NCI-H345 (cell line): ENCODE measurements at regions not wholly inside any gene's neighbourhood (a gene's known extent, or its start where the extent isn't known, plus 50 kb on each side); places are given as distances from the start of the nearest gene placed in this dataset.
"Not testable (repeated sequence)": the region's sequence is repeated elsewhere in the genome, so short reads cannot be mapped to it uniquely, and the experiment has no call there.

Experiments
- DNase-seq: peaks from one replicate; lab custom pipeline; 2025; lab: John Stamatoyannopoulos, UW

DNA sequence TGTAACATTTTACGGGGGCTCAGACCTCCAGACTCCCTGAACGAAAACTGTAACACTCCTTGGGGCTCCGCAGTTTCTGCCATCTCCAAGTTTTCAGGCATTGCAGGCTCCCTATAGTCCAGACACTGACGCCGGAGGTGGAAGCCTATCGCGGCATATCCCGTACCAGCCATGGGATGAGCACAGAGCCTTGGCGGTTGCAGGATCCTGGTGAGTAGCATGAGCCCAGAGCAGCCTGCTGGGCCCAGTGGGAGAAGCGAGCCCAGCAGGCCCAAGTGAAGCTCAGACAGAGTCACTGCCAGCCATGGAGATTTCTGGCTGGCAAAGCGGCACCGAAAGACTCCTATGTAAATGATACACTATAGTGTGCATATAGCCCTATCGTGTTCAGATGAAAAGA, 446.8 kb downstream of the COL11A1 start:
- DNase-seq, result no peak

DNA sequence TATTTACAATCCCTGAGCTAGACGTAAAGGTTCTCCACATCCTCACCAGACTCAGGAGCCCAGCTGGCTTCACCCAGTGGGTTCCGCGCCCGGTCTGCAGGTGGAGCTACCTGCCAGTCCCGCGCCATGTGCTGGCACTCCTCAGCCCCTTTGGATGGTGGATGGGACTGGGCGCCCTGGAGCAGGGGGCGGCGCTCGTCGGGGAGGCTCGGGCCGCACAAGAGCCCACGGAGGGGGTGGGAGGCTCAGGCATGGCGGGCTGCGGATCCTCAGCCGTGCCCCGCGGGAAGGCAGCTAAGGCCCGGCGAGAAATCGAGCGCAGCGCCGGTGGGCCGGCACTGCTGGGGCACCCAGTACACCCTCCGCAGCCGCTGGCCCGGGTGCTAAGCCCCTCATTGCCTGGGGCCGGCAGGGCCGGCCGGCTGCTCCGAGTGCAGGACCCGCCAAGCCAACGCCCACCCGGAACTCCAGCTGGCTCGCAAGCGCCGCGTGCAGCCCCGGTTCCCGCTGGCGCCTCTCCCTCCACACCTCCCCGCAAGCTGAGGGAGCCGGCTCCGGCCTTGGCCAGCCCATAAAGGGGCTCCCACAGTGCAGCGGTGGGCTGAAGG, 448.3 kb downstream of the COL11A1 start:
- not testable (repeated sequence) for DNase-seq

DNA sequence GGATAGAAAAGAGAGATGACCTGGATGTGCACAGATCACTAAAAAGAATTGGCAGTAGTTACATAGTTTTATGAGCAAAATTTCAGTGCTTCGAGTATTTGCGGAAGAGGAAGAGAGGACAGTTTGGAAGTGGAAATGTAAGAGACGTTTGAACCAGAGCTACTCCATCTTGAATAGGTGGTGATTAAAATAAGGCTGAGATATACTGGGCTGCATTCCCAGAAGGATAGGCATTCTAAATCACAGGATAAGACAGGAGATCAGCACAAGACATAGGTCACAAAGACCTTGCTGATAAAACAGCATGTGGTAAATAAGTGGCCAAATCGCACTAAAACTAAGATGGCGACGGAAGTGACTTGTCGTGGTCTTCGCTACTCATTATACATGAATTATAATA, 453.3 kb downstream of the COL11A1 start:
- no peak for DNase-seq

DNA sequence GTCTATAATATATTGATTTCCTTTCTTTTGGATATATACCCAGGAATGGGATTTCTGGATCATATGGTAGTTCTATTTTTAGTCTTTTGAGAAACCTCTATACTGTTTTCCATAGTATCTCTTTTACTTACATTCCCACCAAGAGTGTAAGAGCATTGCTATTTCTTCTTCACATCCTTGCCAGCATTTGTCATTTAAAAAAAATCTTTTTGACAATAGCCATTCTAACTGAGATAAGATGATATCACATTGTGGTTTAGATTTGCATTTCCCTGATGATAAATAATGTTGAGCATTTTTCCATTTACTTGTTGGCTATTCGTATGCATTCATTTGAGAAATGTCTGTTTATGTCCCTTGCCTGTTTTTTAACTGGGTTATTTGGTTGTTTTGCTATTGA, 467.4 kb downstream of the COL11A1 start:
- no peak for DNase-seq

DNA sequence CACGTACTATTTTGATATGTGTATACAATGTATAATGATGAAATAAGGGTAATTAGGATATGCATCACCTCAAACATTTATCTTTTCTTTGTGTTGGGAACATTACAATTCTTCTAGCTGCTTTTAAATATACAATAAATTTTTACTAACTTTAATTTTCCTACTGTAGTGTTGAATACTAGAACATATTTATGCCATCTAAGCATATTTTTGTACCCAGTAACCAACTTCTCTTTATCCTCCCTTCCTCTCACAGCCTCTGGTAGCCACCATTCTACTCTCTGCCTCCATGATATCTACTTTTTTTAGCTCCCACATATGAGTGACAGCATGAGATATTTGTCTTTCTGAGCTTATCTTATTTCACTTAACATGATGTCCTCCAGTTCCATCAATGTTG, 468.0 kb downstream of the COL11A1 start:
- DNase-seq, result no peak

DNA sequence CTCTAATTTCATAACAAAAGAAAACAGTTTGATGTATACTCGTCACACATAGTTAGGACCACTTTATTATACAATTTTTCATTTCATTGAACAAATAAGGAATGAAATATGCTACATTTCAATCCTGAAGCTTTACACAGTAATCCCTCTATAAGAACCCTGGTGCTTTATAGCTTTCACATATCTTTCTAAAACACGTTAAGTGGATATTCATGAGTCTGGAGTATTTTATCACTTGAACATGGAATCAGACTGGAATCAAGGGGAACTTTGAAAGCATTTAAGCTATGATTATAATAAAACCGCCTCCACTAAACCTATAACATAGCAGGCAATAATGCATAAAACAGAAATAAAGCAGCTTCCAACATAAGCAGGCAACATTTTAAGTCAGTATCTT, 476.6 kb downstream of the COL11A1 start:
- no peak for DNase-seq

DNA sequence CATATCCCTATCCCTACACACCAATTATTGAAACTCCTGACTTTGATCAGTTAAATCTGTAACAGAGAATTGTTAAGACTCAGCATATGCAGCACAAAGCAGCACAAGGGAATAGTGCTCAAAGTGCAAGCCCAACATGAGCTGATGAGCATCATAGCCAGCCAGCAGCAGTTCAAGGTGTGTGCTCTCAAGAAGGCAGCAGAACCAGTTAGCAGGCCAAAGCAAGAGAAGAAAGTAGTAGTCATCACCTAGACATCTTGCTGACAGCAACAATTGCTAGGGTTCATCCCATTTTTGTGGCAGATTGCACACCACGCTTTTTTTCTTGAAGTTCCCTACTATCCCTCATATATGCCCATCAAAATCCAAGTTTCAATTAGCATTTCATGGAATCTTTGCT, 478.3 kb downstream of the COL11A1 start:
- no peak for DNase-seq

DNA sequence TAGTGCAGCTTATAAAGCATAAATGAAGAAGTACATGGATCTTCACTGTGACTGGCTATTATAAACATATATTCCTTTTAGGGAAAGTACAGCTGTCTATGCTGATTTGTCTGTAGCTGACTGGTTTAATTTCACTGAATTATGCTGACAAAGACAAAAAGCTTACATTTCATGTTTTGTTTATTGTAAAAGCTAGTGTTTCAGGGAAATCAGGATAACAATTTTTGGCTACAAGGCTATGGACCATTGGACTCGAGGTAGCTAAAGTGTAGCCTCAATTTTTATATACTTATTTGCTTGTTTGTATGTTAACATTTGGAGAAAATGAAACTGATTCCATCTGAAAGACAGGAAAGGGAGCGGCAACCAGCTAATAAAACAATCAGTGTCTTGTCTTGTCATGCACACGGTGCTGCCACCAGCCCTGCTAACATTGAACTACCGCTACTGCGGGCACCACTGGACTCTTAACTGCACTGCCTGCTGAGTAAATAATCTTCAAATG, 480.2 kb downstream of the COL11A1 start:
- DNase-seq, result peak; percentile 83

DNA sequence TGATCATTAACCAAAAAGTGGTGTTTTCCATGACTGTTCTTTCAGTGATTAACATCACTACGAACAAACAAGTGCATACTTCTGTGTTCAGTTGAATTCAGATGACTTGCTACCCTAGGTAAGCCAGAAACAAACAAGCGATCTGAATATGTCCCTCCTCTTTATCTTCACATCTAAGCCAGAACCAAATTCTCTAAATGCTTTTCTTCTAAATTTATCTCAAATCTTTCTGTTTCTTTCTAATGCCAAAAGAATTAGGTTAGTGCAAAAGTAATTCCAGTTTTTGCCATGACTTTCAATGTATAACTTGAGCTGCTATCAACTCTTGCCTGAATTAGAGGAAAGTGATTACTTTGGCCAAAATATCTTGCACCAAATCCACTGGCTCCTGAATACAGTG, 481.2 kb downstream of the COL11A1 start:
- no peak for DNase-seq

DNA sequence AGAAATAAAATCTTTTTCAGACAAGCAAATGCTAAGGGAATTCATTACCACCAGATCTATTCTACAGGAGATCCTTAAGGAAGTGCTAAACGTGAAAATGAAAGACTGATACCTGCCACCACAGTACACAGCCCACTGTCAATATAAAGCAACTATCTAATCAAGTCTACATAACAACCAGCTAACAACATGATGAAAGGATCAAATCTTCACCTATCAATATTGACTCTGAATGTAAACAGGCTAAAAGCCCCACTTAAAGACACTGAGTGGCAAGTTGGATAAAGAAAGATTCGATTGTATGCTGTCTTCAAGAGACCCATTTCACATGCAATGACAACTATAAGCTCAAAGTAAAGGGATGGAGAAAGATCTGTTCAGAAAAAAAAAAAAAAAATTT, 492.4 kb downstream of the COL11A1 start:
- no peak for DNase-seq

DNA sequence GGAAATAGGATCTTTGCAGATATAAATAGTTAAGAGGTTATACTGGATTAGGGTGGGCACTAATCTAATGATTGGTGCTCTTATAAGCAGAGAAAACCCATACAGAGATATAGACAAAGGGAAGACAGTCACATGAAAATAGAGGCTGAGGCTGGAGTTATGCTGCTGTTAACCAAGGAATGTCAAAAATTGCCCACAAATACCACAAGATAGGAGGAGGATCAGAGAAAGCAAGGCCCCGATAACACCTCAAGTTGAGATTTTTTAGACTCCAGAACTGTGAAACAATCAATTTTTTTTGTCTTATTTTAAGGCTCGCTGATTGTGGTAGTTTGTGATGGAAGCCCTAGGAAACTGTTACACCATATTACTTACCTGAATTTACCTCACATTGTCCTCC, 513.2 kb downstream of the COL11A1 start:
- no peak for DNase-seq

DNA sequence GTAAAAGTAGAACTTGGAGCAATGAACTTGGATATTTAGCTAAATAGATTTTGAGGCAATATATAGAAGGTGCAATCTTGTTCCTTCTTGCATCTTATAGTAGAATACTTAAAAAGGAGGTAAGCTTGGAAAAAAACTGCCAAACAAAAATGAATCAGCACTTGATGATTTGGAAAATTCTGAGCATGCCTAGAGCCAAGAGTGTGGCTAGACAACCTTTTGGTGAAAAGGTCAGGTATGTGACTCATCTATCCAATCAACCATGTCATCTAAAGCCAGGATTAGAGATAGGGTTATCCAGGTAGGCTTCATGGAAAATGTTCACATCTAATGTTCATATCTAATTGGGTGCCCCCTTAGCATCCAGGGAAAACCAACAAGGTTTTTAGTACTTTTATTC, 515.0 kb downstream of the COL11A1 start:
- no peak for DNase-seq

DNA sequence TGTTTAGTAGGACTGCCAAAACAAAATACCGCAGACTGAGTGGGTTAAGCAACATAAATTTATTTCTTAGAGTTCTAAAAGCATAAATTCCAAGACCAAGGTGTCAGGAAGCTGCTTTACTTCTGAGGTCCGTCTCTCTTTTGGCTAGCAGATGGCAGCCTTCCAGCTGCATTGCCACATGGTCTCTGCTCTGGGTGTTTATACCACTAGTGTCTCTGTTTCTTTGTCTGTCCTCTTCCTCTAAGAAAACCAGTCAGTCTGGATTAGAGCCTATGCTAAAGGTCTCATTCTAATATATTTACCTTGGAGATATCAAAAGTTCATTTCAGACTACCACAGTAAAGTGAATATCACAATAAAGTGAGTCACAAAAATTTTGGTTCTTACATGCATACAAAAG, 519.8 kb downstream of the COL11A1 start:
- peak; percentile 8 for DNase-seq

DNA sequence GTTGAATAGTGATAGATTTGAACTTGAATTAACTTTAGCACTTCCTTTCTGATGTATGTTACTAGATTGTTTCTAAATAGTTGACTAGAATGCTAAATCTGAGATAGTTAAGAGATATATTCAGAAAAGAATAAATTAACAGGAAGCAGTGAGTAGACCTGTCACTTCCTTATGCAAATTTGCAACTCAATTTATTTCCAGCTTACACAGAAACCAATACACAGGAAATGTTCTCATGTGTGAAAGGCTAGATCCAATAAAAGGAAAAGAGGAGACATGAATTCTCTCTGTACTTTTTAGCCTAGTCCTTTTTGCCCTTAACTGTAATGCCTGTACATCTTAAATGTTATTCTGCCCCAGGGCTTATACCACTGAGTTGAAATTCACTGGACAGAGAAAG, 522.3 kb downstream of the COL11A1 start:
- no peak for DNase-seq

DNA sequence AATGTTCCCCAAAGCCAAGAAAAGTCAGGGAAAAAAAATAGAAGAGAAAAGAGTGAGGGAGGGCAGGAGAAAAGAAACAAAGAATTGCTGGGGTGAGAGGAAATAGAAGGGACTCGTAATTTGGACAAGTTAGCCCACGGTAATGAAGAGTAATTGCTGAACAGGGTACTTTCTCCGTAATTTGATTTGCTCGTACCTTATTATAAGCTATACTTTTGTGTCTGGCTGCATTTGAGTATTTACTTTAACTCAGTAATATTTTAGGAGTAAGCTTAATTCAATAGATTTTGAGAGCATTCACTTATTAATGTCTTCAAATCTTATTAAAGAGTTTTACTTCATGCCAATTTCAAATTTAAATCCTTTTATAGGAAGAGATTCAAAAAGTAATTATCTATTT, 527.5 kb downstream of the COL11A1 start:
- DNase-seq, result no peak

DNA sequence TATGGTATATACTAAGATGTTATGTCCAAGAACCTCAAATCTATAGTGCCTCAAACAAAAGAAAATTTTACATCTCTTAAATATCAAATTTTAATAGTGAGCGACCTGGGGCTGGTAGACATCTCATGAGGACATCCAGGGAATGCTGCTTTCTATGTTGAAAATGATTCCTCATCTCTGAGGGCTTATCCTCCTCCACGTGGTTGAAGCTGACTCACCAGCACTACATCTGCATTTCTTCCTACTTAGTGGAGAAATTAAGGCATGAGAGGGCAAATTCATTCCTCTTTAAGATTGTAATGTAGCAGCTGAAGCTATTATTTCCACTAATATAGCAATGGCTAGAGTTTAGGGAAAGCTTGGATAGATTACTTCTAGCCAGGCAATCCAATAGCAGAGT, 529.5 kb downstream of the COL11A1 start:
- DNase-seq, result no peak

DNA sequence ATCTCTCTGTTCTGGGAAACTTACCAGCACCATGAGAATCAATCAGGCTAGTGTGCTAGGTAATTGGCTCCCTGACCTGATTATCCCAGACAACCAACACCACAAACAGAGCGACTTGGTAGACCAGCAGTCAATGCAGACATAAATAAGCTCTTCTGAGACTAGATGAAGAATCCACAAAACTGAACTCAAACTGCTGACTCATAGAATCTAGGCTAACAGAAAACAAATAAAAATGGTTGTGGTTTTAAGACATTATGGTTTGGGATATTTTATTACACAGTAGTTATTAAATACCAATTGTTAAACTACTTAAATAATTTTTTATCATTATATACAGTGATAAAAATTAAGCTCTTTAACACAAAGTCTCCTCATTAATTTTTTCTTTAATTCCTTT, 535.7 kb downstream of the COL11A1 start:
- no peak for DNase-seq

DNA sequence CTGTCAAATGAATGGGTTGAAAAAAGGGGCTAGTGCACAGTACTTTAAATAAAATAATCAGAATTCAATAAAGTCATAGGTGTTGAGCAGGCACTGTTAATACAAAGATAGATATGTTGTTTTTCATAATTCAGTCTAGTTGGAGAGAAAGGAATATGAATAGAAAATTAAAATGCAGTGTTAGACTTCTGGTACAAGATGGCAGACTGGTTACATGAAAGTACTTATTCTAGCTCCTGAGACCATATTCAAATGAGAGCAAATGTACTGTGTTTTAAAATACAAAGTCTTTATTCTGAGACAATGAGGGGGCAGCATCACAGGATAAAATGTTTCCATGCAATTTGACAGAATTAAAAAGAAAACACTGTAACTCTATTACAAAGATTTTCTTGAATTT, 542.1 kb downstream of the COL11A1 start:
- DNase-seq, result no peak

DNA sequence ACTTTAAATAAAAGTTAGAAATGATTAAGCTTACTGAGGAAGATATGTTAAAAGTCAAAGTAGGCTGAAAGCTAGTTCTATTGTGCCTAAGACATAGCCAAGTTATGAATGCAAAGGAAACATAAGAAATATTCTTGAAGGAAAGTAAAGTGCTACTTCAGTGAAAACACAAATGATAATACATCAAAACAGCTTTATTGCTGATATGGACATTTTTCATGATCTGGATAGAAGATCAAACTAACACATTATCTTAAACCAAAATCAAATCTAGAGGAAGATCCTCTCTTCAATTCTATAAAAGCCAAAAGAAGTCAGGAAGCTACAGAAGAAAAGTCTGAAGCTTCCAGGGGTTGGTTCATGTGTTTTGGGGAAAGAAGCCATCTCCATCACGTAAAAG, 545.9 kb downstream of the COL11A1 start:
- DNase-seq, result no peak

DNA sequence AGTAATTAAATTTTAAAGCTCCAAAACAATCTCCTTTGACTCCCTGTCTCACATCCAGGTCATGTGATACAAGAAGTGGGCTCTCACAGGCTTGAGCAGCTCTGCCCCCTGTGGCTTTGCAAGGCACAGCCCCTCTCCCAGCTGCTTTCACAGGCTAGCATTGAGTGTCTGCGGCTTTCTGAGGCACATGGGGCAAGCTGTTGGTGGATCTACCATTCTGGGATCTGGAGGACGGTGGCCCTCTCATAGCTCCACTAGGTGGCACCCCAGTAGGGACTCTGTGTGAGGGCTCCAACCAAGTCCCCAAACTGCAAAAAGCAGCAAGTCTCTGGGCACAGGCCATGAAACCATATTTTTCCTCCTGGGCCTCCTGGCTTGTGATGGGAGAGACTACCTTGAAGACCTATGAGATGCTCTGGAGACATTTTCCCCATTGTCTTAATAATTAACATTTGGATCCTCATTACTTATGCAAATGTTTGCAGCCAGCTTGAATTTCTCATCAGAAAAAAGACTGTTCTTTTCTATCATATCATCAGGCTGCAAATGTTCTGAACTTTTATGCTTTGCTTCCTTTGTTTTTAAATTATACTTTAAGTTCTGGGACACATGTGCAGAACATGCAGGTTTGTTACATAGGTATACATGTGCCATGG, 554.1 kb upstream of the OLFM3 start:
- DNase-seq, result no peak

DNA sequence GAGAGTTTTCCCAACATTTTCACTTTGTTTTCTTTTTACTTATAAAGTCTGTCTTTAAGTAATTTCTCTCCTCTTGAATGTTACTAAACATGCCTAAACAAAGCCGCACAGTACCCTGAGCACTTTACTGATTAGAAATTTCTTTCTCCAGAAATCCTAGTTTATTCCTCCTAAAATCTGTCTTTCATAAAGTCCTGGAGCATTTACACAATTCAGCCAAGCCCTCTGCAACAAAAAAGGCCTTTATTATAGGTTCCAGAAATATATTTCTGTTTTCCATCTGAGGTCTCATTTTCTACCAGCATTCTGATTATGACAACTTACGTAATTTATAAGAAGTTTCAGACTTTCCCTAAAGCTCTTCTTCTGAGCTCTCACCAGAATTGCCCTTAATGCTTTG, 549.5 kb upstream of the OLFM3 start:
- DNase-seq, result no peak

DNA sequence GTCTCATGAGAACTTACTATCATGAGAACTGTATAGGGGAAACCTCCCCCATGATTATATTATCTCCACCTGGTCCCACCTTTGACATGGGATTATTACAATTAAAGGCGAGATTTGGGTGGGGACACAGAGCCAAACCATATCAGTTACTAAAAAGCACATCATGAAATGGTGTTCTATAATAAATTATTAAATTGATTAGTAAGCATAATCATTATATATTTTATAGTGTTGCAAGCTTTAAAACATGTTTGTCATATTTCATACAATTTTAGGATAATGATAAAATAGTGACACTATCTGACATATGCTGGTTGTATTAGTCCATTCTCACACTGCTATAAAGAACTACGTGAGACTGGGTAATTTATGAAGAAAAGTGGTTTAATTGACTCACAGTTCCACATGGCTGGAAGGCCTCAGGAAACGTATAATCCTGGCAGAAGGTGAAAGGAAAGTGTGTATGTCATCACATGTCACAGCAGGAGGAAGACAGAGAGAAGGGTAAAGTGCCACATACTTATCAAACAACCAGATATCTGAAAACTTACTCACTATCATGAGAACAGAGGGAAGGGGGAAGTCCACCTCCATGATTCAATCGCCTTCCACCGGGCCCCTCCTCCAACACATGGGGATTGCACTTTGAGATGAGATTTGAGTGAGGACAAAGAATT, 539.2 kb upstream of the OLFM3 start:
- no peak for DNase-seq

DNA sequence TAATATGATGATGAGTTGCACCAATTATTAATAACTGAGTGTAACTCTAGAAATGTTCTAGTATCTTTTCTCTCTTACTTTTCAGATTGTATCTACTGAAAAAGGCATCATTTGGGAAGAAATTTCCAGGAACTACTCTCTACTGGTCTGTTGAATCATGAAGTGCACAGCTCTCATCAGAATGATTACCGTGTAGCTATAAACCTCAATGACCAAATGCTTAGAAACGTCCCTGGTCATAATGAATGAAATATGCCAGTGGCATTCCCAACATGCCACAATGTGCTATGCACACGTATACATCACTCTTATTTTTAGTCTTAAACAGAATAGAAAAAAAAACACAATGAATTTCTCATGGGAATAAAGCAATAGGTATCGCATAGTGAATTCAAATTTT, 534.3 kb upstream of the OLFM3 start:
- DNase-seq, result no peak

DNA sequence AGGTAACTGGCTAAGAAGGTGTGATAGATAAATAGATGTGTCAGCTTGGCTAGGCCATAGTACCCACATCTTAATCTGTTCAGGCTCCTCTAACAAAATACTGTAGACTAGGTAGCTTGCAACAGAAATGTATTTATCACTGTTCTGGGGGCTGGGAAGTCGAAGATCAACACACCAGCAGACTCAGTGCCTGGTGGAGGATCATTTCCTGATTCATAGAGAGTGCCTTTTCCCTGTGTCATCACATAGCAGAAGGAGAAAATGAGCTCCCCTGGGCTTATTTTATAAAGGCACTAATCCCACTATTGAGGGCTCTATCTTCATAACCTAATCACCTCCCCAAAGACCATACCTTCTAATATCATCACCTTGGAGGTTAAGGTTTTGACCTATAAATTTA, 532.7 kb upstream of the OLFM3 start:
- no peak for DNase-seq
